Body of pancreas (tissue), 4 donors: ENCODE measurements at regions not wholly inside any gene's neighbourhood (a gene's known extent, or its start where the extent isn't known, plus 50 kb on each side); places are given as distances from the start of the nearest gene placed in this dataset.

Source experiments
- POLR2A ChIP-seq, 3 donors: fragments of 450-650 bp; IDR thresholded peaks; one replicate each; pipeline ENCODE4 v1.6.1; 2016; ENCODE audit warnings: antibody characterized with exemption in 3 of 3, mild to moderate bottlenecking in 2 of 3
- TF ChIP-seq, protein P1 (sequence below), 7 experiments: fragments of 450-650 bp in 4 of 7; fragments of 200-600 bp in 3 of 7; sonication (generic) in 3 of 7; IDR thresholded peaks; one replicate each; pipeline ENCODE4 v1.5.1; 2016 to 2019; ENCODE audit warnings: antibody characterized with exemption in 7 of 7

DNA sequence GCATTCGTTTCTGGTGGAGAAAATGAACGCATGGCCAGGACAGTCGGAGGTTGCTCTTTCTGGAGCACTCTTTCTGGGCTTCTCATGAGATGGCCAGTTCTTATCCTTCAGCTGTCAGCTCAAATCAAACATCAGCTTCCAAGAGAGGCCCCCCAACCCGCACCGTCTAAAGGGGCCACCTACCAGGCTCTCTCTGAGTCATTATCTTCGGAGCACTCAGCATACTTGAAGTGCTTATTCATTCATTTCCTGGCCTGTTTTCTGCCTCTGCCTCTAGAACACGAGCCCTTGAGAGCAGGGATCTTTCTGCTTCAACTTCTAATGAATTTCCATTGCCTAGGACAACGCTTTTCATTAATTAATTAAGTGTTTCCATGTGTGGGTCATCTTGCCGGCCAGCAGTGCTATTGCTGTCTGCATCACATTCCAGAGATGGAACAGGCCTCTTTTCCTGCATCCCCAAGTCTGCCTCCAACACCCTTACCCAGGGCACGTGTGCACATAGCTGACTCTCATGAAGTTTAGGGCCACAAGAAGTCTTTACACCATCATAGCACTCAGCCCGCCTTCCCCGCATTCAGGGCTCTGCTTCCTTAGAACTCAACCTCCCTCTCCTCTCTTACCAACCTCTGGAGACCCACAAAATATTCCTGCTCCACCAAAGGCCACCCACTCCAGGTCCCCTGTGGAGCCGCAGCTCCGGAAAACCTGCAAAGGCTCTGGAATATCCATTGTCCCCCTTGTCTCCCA, 52.1 kb upstream of the LAPTM5 start:
- TF ChIP-seq POLR2A (IDR thresholded peaks at IDR 0.05) = no peak
- TF ChIP-seq, protein P1, sequence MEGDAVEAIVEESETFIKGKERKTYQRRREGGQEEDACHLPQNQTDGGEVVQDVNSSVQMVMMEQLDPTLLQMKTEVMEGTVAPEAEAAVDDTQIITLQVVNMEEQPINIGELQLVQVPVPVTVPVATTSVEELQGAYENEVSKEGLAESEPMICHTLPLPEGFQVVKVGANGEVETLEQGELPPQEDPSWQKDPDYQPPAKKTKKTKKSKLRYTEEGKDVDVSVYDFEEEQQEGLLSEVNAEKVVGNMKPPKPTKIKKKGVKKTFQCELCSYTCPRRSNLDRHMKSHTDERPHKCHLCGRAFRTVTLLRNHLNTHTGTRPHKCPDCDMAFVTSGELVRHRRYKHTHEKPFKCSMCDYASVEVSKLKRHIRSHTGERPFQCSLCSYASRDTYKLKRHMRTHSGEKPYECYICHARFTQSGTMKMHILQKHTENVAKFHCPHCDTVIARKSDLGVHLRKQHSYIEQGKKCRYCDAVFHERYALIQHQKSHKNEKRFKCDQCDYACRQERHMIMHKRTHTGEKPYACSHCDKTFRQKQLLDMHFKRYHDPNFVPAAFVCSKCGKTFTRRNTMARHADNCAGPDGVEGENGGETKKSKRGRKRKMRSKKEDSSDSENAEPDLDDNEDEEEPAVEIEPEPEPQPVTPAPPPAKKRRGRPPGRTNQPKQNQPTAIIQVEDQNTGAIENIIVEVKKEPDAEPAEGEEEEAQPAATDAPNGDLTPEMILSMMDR (IDR thresholded peaks at IDR 0.05) = no peak
